Progenitor cell of endocrine pancreas (in vitro differentiated cells): ENCODE measurements at regions not wholly inside any gene's neighbourhood (a gene's known extent, or its start where the extent isn't known, plus 50 kb on each side); places are given as distances from the start of the nearest gene placed in this dataset.
"Not testable (repeated sequence)": the region's sequence is repeated elsewhere in the genome, so short reads cannot be mapped to it uniquely, and the experiment has no call there.

Experiments used
- DNase-seq: peaks from one replicate; pipeline ENCODE4 v3.0.0; 2021; ENCODE audit warnings: low spot score; ENCODE audit not compliant: unreplicated experiment
- H3K27ac Mint-ChIP-seq: 2 replicates; pipeline ENCODE4 v1.8.0; 2021; ENCODE audit warnings: mild to moderate bottlenecking, moderate library complexity, mixed read lengths
- H3K27me3 Mint-ChIP-seq: 2 replicates; pipeline ENCODE4 v1.8.0; 2021; ENCODE audit warnings: mixed read lengths
- H3K36me3 Mint-ChIP-seq: 2 replicates; pipeline ENCODE4 v1.8.0; 2022; ENCODE audit warnings: mixed read lengths; ENCODE audit not compliant: insufficient read depth
- H3K4me1 Mint-ChIP-seq: 2 replicates; pipeline ENCODE4 v1.8.0; 2021; ENCODE audit warnings: low read depth, mixed read lengths
- H3K4me3 Mint-ChIP-seq: 2 replicates; pipeline ENCODE4 v1.8.0; 2021; ENCODE audit warnings: low read depth, mild to moderate bottlenecking, moderate library complexity, mixed read lengths
- H3K9me3 Mint-ChIP-seq: 2 replicates; pipeline ENCODE4 v1.8.0; 2021; ENCODE audit warnings: low read depth, mixed read lengths
- TF ChIP-seq, protein P1 (sequence below): fragments of 200-600 bp; sonication (generic); IDR thresholded peaks from one replicate; pipeline ENCODE4 v1.5.0; 2021; ENCODE audit warnings: antibody characterized with exemption, mild to moderate bottlenecking; ENCODE audit not compliant: unreplicated experiment

DNA sequence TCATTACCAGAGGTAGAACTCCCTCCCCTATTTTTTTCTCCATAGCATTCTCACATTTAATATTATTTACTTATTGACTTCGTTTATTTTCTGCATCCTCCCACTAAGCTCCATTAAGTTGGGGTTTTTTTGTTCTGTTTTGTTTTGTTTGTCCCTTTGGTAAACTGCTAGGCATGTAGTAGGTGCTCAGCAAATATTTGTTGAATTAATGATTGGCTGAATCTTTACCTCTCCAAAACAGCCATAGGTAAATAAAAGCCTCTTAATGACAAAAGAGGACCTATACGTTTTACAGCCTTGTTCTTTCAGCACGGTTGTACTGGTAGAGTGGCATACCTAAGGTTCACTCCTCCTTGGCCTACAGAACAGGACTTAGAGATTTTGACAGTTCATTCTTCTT lies 52.0 kb downstream of the PRORP start:
- no peak for DNase-seq
- peaks cover 23% of the 10 kb centered on the region for H3K36me3 Mint-ChIP-seq
- no peaks in the 10 kb centered on the region for H3K27me3 Mint-ChIP-seq
- TF ChIP-seq, protein P1, sequence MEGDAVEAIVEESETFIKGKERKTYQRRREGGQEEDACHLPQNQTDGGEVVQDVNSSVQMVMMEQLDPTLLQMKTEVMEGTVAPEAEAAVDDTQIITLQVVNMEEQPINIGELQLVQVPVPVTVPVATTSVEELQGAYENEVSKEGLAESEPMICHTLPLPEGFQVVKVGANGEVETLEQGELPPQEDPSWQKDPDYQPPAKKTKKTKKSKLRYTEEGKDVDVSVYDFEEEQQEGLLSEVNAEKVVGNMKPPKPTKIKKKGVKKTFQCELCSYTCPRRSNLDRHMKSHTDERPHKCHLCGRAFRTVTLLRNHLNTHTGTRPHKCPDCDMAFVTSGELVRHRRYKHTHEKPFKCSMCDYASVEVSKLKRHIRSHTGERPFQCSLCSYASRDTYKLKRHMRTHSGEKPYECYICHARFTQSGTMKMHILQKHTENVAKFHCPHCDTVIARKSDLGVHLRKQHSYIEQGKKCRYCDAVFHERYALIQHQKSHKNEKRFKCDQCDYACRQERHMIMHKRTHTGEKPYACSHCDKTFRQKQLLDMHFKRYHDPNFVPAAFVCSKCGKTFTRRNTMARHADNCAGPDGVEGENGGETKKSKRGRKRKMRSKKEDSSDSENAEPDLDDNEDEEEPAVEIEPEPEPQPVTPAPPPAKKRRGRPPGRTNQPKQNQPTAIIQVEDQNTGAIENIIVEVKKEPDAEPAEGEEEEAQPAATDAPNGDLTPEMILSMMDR = no peak
- no peak overlapping the region for H3K4me3 Mint-ChIP-seq
- H3K27ac Mint-ChIP-seq = no peak overlapping the region
- peaks cover under 1% of the 10 kb centered on the region for H3K9me3 Mint-ChIP-seq
- H3K4me1 Mint-ChIP-seq = peaks cover 3% of the 10 kb centered on the region

DNA sequence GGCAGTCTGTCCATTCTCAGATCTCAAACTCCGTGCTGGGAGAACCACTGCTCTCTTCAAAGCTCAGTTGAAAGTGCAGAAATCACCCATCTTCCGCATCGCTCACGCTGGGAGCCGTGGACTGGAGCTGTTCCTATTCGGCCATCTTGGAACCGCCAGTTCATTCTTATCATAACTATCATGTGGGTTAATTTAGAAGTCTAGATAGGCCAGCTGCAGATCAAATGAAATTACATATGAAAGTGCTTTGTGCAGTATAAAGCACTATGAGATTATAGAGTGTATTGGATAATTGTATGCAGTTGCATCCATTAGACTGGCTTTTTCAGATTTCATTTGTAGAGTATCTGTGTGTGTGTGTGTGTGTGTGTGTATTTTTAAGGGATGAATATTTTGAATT lies 57.8 kb downstream of the PRORP start:
- Mint-ChIP-seq H3K4me3 (no peak overlapping the region), H3K36me3 (peaks cover 5% of the 10 kb centered on the region), H3K4me1 (no peaks in the 10 kb centered on the region), H3K27me3 (no peaks in the 10 kb centered on the region), H3K9me3 (no peaks in the 10 kb centered on the region), H3K27ac (no peak overlapping the region)
- TF ChIP-seq, protein P1 = no peak
- DNase-seq = no peak

DNA sequence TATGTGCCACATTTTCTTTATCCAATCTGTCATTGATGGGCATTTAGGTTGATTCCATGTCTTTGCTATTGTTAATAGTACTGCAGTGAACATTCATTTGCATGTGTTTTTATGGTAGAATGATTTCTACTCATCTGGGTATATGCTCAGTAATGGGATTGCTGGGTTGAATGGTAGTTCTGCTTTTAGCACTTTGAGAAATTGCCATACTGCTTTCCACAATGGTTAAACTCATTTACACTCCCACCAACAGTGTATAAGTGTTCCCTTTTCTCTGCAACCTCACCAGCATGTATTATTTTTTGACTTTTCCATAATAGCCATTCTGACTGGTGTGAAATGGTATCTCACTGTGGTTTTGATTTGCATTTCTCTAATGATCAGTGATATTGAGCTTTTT lies 62.5 kb downstream of the PRORP start:
- not testable (repeated sequence) for H3K9me3 Mint-ChIP-seq, H3K27ac Mint-ChIP-seq, H3K27me3 Mint-ChIP-seq, H3K4me1 Mint-ChIP-seq, DNase-seq, H3K4me3 Mint-ChIP-seq, H3K36me3 Mint-ChIP-seq

DNA sequence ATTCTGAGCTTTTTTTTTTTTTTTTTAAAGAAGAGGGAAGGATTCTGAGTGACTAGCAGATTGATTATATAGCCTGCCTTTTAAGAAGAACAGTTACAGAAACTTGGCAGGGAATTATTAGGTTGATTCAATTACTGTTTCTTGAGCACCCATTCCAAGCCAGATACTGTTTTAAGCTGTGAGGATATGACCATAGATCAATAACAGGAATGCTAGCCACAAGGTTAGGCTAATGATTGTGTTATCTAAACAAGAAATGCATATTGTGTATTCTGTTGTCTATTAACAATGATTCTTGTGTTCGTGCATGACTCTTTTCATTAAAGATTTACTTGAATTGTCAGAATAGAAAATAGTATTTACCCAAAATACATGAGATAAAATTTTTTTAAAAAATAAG lies 67.1 kb downstream of the PRORP start:
- no peaks in the 10 kb centered on the region for H3K4me1 Mint-ChIP-seq
- no peak overlapping the region for H3K4me3 Mint-ChIP-seq
- no peaks in the 10 kb centered on the region for H3K9me3 Mint-ChIP-seq
- no peak for DNase-seq
- peaks cover 20% of the 10 kb centered on the region for H3K36me3 Mint-ChIP-seq
- H3K27me3 Mint-ChIP-seq = no peaks in the 10 kb centered on the region
- no peak overlapping the region for H3K27ac Mint-ChIP-seq
- TF ChIP-seq, protein P1 = no peak

DNA sequence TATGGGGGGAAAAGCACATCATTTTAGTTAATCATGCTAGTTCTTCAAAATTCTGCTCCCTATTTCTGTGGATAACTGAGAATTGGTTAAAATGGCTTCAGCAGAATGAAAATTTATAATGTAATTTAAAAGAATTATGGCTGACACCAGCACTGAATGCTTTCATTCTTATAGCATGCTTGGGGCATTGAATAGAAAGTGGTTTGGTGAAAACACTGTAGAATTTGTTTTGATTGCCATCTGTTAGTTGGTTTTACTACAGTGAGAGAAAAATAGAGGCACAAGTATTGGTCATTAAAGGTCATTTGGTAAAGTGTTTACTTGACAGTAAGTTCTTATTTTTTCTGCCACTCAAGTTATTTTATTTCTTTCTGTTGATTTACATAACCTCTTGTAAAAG lies 70.8 kb downstream of the PRORP start:
- Mint-ChIP-seq H3K4me1 (peaks cover 8% of the 10 kb centered on the region), H3K36me3 (peaks cover 20% of the 10 kb centered on the region), H3K9me3 (no peaks in the 10 kb centered on the region), H3K27ac (no peak overlapping the region), H3K27me3 (no peaks in the 10 kb centered on the region), H3K4me3 (no peak overlapping the region)
- TF ChIP-seq, protein P1 = no peak
- DNase-seq = no peak

DNA sequence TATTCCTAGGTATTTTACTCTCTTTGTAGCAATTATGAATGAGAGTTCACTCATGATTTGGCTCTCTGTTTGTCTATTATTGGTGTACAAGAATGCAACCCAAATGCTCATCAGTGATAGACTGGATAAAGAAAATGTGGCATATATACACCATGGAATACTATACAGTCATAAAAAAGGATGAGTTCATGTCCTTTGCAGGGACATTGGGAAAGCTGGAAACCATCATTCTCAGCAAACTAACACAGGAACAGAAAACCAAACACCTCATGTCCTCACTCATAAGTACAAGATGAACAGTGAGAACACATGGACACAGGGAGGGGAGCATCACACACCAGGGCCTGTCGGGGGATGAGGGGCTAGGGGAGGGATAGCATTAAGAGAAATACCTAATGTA lies 71.8 kb downstream of the PRORP start:
- peaks cover 18% of the 10 kb centered on the region for H3K36me3 Mint-ChIP-seq
- not testable (repeated sequence) for DNase-seq, H3K4me3 Mint-ChIP-seq, H3K27me3 Mint-ChIP-seq, H3K9me3 Mint-ChIP-seq, H3K4me1 Mint-ChIP-seq, H3K27ac Mint-ChIP-seq
